Panc1 (cell line): ENCODE measurements at regions not wholly inside any gene's neighbourhood (a gene's known extent, or its start where the extent isn't known, plus 50 kb on each side); places are given as distances from the start of the nearest gene placed in this dataset.

Experiments
- CTCF ChIP-seq: fragments of 450-650 bp; IDR thresholded peaks from 2 replicates; pipeline ENCODE4 v1.5.1; 2017; ENCODE audit warnings: mild to moderate bottlenecking
- POLR2AphosphoS5 ChIP-seq: IDR thresholded peaks from 2 replicates; pipeline ENCODE4 v1.6.1; 2012; ENCODE audit warnings: mild to moderate bottlenecking, low read depth, low read length, moderate library complexity

- TF ChIP-seq CTCF: no peak
- TF ChIP-seq POLR2AphosphoS5: no peak
These were observed 98.3 kb downstream of the DUSP10 start for GRCh38 chr1:221643404-221644144.
